Activated T-cell treated with anti-CD3 and anti-CD28 coated beads, Interleukin-2, amount 50 U/mL, for 24 hours (primary cell): ENCODE measurements at regions not wholly inside any gene's neighbourhood (a gene's known extent, or its start where the extent isn't known, plus 50 kb on each side); places are given as distances from the start of the nearest gene placed in this dataset.

Source experiments
- DNase-seq: peaks from one replicate; pipeline ENCODE4 v3.0.0-alpha.2; 2020
- H3K27ac Mint-ChIP-seq: 2 replicates; pipeline ENCODE4 v1.8.0; 2020; ENCODE audit warnings: mild to moderate bottlenecking, mixed read lengths
- H3K27me3 Mint-ChIP-seq: 2 replicates; pipeline ENCODE4 v1.8.0; 2020; ENCODE audit warnings: mixed read lengths
- H3K36me3 Mint-ChIP-seq: 2 replicates; pipeline ENCODE4 v1.8.0; 2020; ENCODE audit warnings: low read depth, mixed read lengths
- H3K4me1 Mint-ChIP-seq: 2 replicates; pipeline ENCODE4 v1.8.0; 2020; ENCODE audit warnings: low read depth, mixed read lengths
- H3K4me3 Mint-ChIP-seq: 2 replicates; pipeline ENCODE4 v1.8.0; 2020; ENCODE audit warnings: mild to moderate bottlenecking, moderate library complexity, mixed read lengths
- H3K9me3 Mint-ChIP-seq: 2 replicates; pipeline ENCODE4 v1.8.0; 2020; ENCODE audit warnings: mixed read lengths

GRCh38 chr7:132685277-132685676 lies 109.0 kb upstream of the PLXNA4 start:
- Mint-ChIP-seq H3K27me3 (no peaks in the 10 kb centered on the region), H3K4me3 (no peak overlapping the region)
- no peak for DNase-seq

GRCh38 chr7:132683896-132684690 lies 107.8 kb upstream of the PLXNA4 start:
- H3K36me3 Mint-ChIP-seq, result no peaks in the 10 kb centered on the region

More at GRCh38 chr7:132685277-132685676, 109.0 kb upstream of the PLXNA4 start:
- H3K9me3 Mint-ChIP-seq, result no peaks in the 10 kb centered on the region
- no peaks in the 10 kb centered on the region for H3K36me3 Mint-ChIP-seq
- no peaks in the 10 kb centered on the region for H3K4me1 Mint-ChIP-seq
- no peak overlapping the region for H3K27ac Mint-ChIP-seq

GRCh38 chr7:132681951-132682350 lies 105.7 kb upstream of the PLXNA4 start:
- Mint-ChIP-seq H3K27ac (no peak overlapping the region), H3K27me3 (no peaks in the 10 kb centered on the region), H3K4me1 (no peaks in the 10 kb centered on the region), H3K9me3 (no peaks in the 10 kb centered on the region), H3K4me3 (no peak overlapping the region), H3K36me3 (no peaks in the 10 kb centered on the region)
- no peak for DNase-seq

More at GRCh38 chr7:132683896-132684690, 107.8 kb upstream of the PLXNA4 start:
- no peaks in the 10 kb centered on the region for H3K9me3 Mint-ChIP-seq
- no peaks in the 10 kb centered on the region for H3K27me3 Mint-ChIP-seq
- DNase-seq, result no peak
- H3K27ac Mint-ChIP-seq, result no peak overlapping the region
- no peak overlapping the region for H3K4me3 Mint-ChIP-seq
- H3K4me1 Mint-ChIP-seq, result no peaks in the 10 kb centered on the region

- Mint-ChIP-seq H3K9me3 (no peaks in the 10 kb centered on the region), H3K36me3 (no peaks in the 10 kb centered on the region), H3K4me1 (no peaks in the 10 kb centered on the region), H3K27me3 (no peaks in the 10 kb centered on the region), H3K4me3 (no peak overlapping the region), H3K27ac (no peak overlapping the region)
- no peak for DNase-seq
Measured at GRCh38 chr7:132680590-132680989, 104.3 kb upstream of the PLXNA4 start.

- Mint-ChIP-seq H3K36me3 (no peaks in the 10 kb centered on the region), H3K27me3 (no peaks in the 10 kb centered on the region)
Measured at GRCh38 chr7:132678656-132679055, 102.4 kb upstream of the PLXNA4 start.

GRCh38 chr7:132677918-132678317 lies 101.6 kb upstream of the PLXNA4 start:
- Mint-ChIP-seq H3K36me3 (no peaks in the 10 kb centered on the region), H3K9me3 (no peaks in the 10 kb centered on the region), H3K27me3 (no peaks in the 10 kb centered on the region), H3K27ac (no peak overlapping the region), H3K4me3 (no peak overlapping the region), H3K4me1 (no peaks in the 10 kb centered on the region)
- DNase-seq, result no peak

More at GRCh38 chr7:132678656-132679055, 102.4 kb upstream of the PLXNA4 start:
- Mint-ChIP-seq H3K27ac (no peak overlapping the region), H3K9me3 (no peaks in the 10 kb centered on the region), H3K4me3 (no peak overlapping the region), H3K4me1 (no peaks in the 10 kb centered on the region)
- DNase-seq, result no peak

- no peak overlapping the region for H3K4me3 Mint-ChIP-seq
- DNase-seq, result no peak
- no peaks in the 10 kb centered on the region for H3K9me3 Mint-ChIP-seq
- H3K4me1 Mint-ChIP-seq, result no peaks in the 10 kb centered on the region
- H3K36me3 Mint-ChIP-seq, result no peaks in the 10 kb centered on the region
- no peak overlapping the region for H3K27ac Mint-ChIP-seq
- H3K27me3 Mint-ChIP-seq, result no peaks in the 10 kb centered on the region
Measured at GRCh38 chr7:132672200-132672990, 96.1 kb upstream of the PLXNA4 start.

GRCh38 chr7:132666774-132667172 lies 90.5 kb upstream of the PLXNA4 start:
- Mint-ChIP-seq H3K36me3 (no peaks in the 10 kb centered on the region), H3K4me1 (peaks cover 13% of the 10 kb centered on the region), H3K27ac (peak overlapping the region; percentile 73), H3K9me3 (peaks cover 2% of the 10 kb centered on the region), H3K27me3 (no peaks in the 10 kb centered on the region), H3K4me3 (no peak overlapping the region)
- no peak for DNase-seq

GRCh38 chr7:132666071-132666773 lies 90.0 kb upstream of the PLXNA4 start:
- no peaks in the 10 kb centered on the region for H3K36me3 Mint-ChIP-seq
- H3K4me3 Mint-ChIP-seq, result no peak overlapping the region
- no peak for DNase-seq
- peak overlapping the region; percentile 73 for H3K27ac Mint-ChIP-seq
- H3K4me1 Mint-ChIP-seq, result peaks cover 13% of the 10 kb centered on the region
- H3K27me3 Mint-ChIP-seq, result no peaks in the 10 kb centered on the region
- H3K9me3 Mint-ChIP-seq, result peaks cover 2% of the 10 kb centered on the region

GRCh38 chr7:132656846-132657776 lies 80.8 kb upstream of the PLXNA4 start:
- H3K9me3 Mint-ChIP-seq, result no peaks in the 10 kb centered on the region
- peak overlapping the region; percentile 64 for H3K27ac Mint-ChIP-seq
- no peaks in the 10 kb centered on the region for H3K27me3 Mint-ChIP-seq
- H3K4me1 Mint-ChIP-seq, result peaks cover 61% of the 10 kb centered on the region
- H3K36me3 Mint-ChIP-seq, result no peaks in the 10 kb centered on the region
- DNase-seq, result no peak
- H3K4me3 Mint-ChIP-seq, result no peak overlapping the region

- no peak overlapping the region for H3K4me3 Mint-ChIP-seq
- H3K4me1 Mint-ChIP-seq, result peaks cover 61% of the 10 kb centered on the region
- DNase-seq, result no peak
- H3K27ac Mint-ChIP-seq, result no peak overlapping the region
- no peaks in the 10 kb centered on the region for H3K36me3 Mint-ChIP-seq
- no peaks in the 10 kb centered on the region for H3K9me3 Mint-ChIP-seq
- no peaks in the 10 kb centered on the region for H3K27me3 Mint-ChIP-seq
Measured at GRCh38 chr7:132656341-132656740, 80.1 kb upstream of the PLXNA4 start.

GRCh38 chr7:132655131-132655727 lies 79.0 kb upstream of the PLXNA4 start:
- Mint-ChIP-seq H3K4me1 (peaks cover 59% of the 10 kb centered on the region), H3K27me3 (no peaks in the 10 kb centered on the region), H3K36me3 (no peaks in the 10 kb centered on the region), H3K4me3 (peak overlapping the region; percentile 58), H3K27ac (peak overlapping the region; percentile 85), H3K9me3 (no peaks in the 10 kb centered on the region)
- peak; percentile 54 for DNase-seq

GRCh38 chr7:132654150-132654549 lies 77.9 kb upstream of the PLXNA4 start:
- no peaks in the 10 kb centered on the region for H3K36me3 Mint-ChIP-seq
- H3K4me1 Mint-ChIP-seq, result peaks cover 49% of the 10 kb centered on the region
- H3K27ac Mint-ChIP-seq, result peak overlapping the region; percentile 34
- H3K4me3 Mint-ChIP-seq, result no peak overlapping the region
- no peaks in the 10 kb centered on the region for H3K9me3 Mint-ChIP-seq
- DNase-seq, result no peak
- no peaks in the 10 kb centered on the region for H3K27me3 Mint-ChIP-seq
